Breast epithelium (tissue), 4 donors: ENCODE measurements at regions not wholly inside any gene's neighbourhood (a gene's known extent, or its start where the extent isn't known, plus 50 kb on each side); places are given as distances from the start of the nearest gene placed in this dataset.

Source experiments
- DNase-seq, 2 donors: peaks; one replicate each; pipeline ENCODE4 v3.0.0-alpha.2; 2019; ENCODE audit warnings: low spot score in 2 of 2
- H3K27ac ChIP-seq, 2 donors: fragments of 200-600 bp; sonication (generic) in 1 of 2; one replicate each; pipeline ENCODE4 v1.5.1; 2016 to 2019; ENCODE audit warnings: mild to moderate bottlenecking in 1 of 2
- H3K27me3 ChIP-seq, 2 donors: fragments of 200-600 bp; sonication (generic) in 1 of 2; one replicate each; pipeline versions ENCODE4 v1.5.1 to v1.6.0; 2017 to 2019; ENCODE audit warnings: control low read depth in 1 of 2, mild to moderate bottlenecking in 1 of 2
- H3K36me3 ChIP-seq: fragments of 200-600 bp; one replicate; pipeline ENCODE4 v1.5.1; 2019
- H3K4me1 ChIP-seq, 2 donors: fragments of 200-600 bp; sonication (generic); one replicate each; pipeline ENCODE4 v1.5.1; 2016 to 2019; ENCODE audit warnings: control low read depth in 1 of 2
- H3K4me3 ChIP-seq, 3 donors: fragments of 200-600 bp; sonication (generic); 1 replicate in 2 of 3; 2 replicates in 1 of 3; pipeline ENCODE4 v1.5.1; 2016 to 2019; ENCODE audit warnings: mild to moderate bottlenecking in 3 of 3, moderate library complexity in 2 of 3
- H3K9me3 ChIP-seq, 2 donors: fragments of 200-600 bp; sonication (generic) in 1 of 2; one replicate each; pipeline ENCODE4 v1.5.1; 2016 to 2019; ENCODE audit warnings: control low read depth in 1 of 2
- POLR2A ChIP-seq: fragments of 450-650 bp; IDR thresholded peaks from one replicate; pipeline ENCODE4 v1.6.1; 2016; ENCODE audit warnings: antibody characterized with exemption, mild to moderate bottlenecking, moderate library complexity
- POLR2AphosphoS5 ChIP-seq, 3 donors: sonication (generic); formaldehyde crosslinking; IDR thresholded peaks; one replicate each; pipeline ENCODE4 v1.6.1; 2017; ENCODE audit warnings: antibody characterized with exemption in 3 of 3
- intact Hi-C: fragments of 100-400 bp; cut with DNase I; formaldehyde crosslinking; loops from one replicate; pipeline ENCODE4 v1.15.1; 2023; ENCODE audit warnings: low total_unique reads
- TF ChIP-seq, protein P1 (sequence below), 3 donors: fragments of 450-650 bp; IDR thresholded peaks; one replicate each; pipeline ENCODE4 v1.5.1; 2016 to 2017; ENCODE audit warnings: antibody characterized with exemption in 3 of 3, mild to moderate bottlenecking in 3 of 3, moderate library complexity in 3 of 3

- Histone ChIP-seq H3K4me3 (no peak overlapping the region), H3K27ac (no peak overlapping the region), H3K4me1 (no peaks in the 10 kb centered on the region), H3K9me3 (no peaks in the 10 kb centered on the region), H3K27me3 (peaks cover 0 to 21% of the 10 kb centered on the region in 2 donors), H3K36me3 (no peaks in the 10 kb centered on the region)
- intact Hi-C loops, result no loop called here
- TF ChIP-seq, protein P1, sequence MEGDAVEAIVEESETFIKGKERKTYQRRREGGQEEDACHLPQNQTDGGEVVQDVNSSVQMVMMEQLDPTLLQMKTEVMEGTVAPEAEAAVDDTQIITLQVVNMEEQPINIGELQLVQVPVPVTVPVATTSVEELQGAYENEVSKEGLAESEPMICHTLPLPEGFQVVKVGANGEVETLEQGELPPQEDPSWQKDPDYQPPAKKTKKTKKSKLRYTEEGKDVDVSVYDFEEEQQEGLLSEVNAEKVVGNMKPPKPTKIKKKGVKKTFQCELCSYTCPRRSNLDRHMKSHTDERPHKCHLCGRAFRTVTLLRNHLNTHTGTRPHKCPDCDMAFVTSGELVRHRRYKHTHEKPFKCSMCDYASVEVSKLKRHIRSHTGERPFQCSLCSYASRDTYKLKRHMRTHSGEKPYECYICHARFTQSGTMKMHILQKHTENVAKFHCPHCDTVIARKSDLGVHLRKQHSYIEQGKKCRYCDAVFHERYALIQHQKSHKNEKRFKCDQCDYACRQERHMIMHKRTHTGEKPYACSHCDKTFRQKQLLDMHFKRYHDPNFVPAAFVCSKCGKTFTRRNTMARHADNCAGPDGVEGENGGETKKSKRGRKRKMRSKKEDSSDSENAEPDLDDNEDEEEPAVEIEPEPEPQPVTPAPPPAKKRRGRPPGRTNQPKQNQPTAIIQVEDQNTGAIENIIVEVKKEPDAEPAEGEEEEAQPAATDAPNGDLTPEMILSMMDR (IDR thresholded peaks at IDR 0.05), result no peak
- TF ChIP-seq POLR2AphosphoS5 (IDR thresholded peaks at IDR 0.05) (no peak), POLR2A (no peak)
- DNase-seq, result no peak
Observed at GRCh38 chr2:126784045-126784444, 114.6 kb upstream of the TEX51 start.

DNA sequence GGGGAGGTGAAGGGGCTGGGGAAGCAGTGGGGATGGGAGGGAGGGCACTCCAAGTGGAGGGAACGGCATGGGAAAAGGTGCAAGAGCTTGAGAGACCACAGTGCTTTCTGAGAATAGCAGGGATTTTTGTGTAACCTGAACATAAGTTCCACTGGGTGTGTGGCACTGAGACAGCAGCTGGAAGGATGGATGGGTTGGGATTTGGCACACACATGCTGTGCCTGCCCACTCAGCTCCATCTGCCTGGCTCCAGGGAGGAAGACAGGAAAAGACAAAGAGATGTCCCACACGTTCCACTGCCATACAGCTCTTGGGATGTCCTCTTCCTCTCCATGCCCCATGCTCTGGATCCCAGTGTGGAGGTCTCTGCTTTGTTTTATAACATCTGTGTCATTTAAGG, 114.1 kb upstream of the TEX51 start:
- no peak overlapping the region for H3K27ac ChIP-seq
- H3K27me3 ChIP-seq, result peaks cover 0 to 21% of the 10 kb centered on the region in 2 donors
- H3K36me3 ChIP-seq, result no peaks in the 10 kb centered on the region
- intact Hi-C loops, result no loop called here
- H3K4me3 ChIP-seq, result no peak overlapping the region
- no peaks in the 10 kb centered on the region for H3K9me3 ChIP-seq
- DNase-seq, result no peak
- H3K4me1 ChIP-seq, result no peaks in the 10 kb centered on the region
- TF ChIP-seq POLR2AphosphoS5 (IDR thresholded peaks at IDR 0.05), result no peak
- TF ChIP-seq, protein P1 (IDR thresholded peaks at IDR 0.05), result no peak
- no peak for TF ChIP-seq POLR2A

DNA sequence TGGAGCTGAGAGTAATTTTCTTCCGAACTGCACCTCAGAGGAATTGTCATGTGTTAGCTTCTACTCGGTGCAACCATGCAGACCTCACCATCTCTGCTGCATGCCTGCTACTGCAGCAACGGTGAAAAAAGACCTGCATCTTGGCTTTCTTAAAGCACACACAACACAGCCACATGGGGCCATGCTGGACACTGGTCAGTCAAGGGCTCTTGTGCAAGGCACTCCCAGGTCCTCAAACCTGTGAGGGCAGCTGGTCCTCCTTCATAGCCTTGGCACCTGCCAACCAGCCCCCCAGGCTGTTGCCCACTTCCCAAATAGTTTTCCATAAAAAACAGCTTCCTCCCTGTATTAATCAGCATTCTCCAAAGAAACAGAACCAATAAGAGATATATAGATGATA, 113.5 kb upstream of the TEX51 start:
- H3K4me1 ChIP-seq, result no peaks in the 10 kb centered on the region
- H3K27ac ChIP-seq, result no peak overlapping the region
- intact Hi-C loops, result no loop called here
- no peaks in the 10 kb centered on the region for H3K36me3 ChIP-seq
- peak in 1 of 2 donors; percentile 10 for DNase-seq
- no peaks in the 10 kb centered on the region for H3K9me3 ChIP-seq
- H3K27me3 ChIP-seq, result peaks cover 0 to 15% of the 10 kb centered on the region in 2 donors
- H3K4me3 ChIP-seq, result no peak overlapping the region
- TF ChIP-seq POLR2AphosphoS5 (IDR thresholded peaks at IDR 0.05) (no peak), POLR2A (no peak)
- TF ChIP-seq, protein P1 (IDR thresholded peaks at IDR 0.05), result no peak

DNA sequence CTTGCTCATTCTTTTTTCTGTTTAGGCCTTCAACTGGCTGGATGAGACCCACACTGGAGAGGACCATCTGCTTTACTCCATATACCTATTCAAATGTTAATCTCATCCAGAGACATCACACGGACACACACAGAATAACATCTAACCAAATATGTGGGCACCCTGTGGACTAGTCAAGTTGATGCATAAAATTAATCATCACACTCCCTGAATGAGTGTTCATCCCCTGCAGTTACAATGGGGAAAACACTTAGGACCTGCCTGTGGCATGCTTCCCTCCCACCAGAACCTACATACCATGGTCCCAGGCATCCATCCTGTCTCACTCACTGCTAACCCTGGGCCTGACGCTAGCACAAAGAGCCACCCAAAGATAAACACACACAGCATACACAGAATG, 112.8 kb upstream of the TEX51 start:
- Histone ChIP-seq H3K27me3 (peaks cover 0 to 13% of the 10 kb centered on the region in 2 donors), H3K36me3 (no peaks in the 10 kb centered on the region), H3K4me1 (no peaks in the 10 kb centered on the region), H3K9me3 (no peaks in the 10 kb centered on the region), H3K27ac (no peak overlapping the region), H3K4me3 (no peak overlapping the region)
- DNase-seq, result no peak
- no peak for TF ChIP-seq POLR2A
- TF ChIP-seq, protein P1 (IDR thresholded peaks at IDR 0.05), result no peak
- no peak for TF ChIP-seq POLR2AphosphoS5 (IDR thresholded peaks at IDR 0.05)
- intact Hi-C loops, result no loop called here

GRCh38 chr2:126786765-126787164, 111.9 kb upstream of the TEX51 start:
- no peaks in the 10 kb centered on the region for H3K36me3 ChIP-seq

More at GRCh38 chr2:126786765-126787164, 111.9 kb upstream of the TEX51 start:
- H3K4me3 ChIP-seq, result no peak overlapping the region
- intact Hi-C loops, result no loop called here
- H3K27ac ChIP-seq, result no peak overlapping the region
- peaks cover 0 to 20% of the 10 kb centered on the region in 2 donors for H3K27me3 ChIP-seq
- TF ChIP-seq, protein P1 (IDR thresholded peaks at IDR 0.05), result no peak
- TF ChIP-seq POLR2A (no peak), POLR2AphosphoS5 (IDR thresholded peaks at IDR 0.05) (no peak)
- no peaks in the 10 kb centered on the region for H3K9me3 ChIP-seq
- peak in 1 of 2 donors; percentile 14 for DNase-seq
- no peaks in the 10 kb centered on the region for H3K4me1 ChIP-seq
